ENCODE measurements at regions not wholly inside any gene's neighbourhood (a gene's known extent, or its start where the extent isn't known, plus 50 kb on each side); places are given as distances from the start of the nearest gene placed in this dataset.

- no peak for TF ChIP-seq EZH2phosphoT487 (IDR thresholded peaks at IDR 0.05; ENCODE audit: unreplicated experiment)
- no peak for TF ChIP-seq ZNF114 (CRISPR knock-in tag; IDR thresholded peaks at IDR 0.05)
- TF ChIP-seq NANOG (IDR thresholded peaks at IDR 0.05; ENCODE audit: borderline replicate concordance), result no peak
- no peak for TF ChIP-seq EZH2 (IDR thresholded peaks at IDR 0.05; ENCODE audit: low read depth, unreplicated experiment)
- TF ChIP-seq CTCF (conservative IDR thresholded peaks at IDR 0.05; ENCODE audit: low read depth in 2 of 2), result no peak
- TF ChIP-seq STAT1 (IDR thresholded peaks at IDR 0.05; ENCODE audit: unreplicated experiment), result no peak
- TF ChIP-seq CREB1 (CRISPR knock-in tag; IDR thresholded peaks at IDR 0.05; ENCODE audit: low read depth), result no peak
- TF ChIP-seq JUNB (IDR thresholded peaks at IDR 0.05; ENCODE audit: unreplicated experiment), result no peak
- no peak for TF ChIP-seq POLR2AphosphoS5 (IDR thresholded peaks at IDR 0.05; ENCODE audit: low read depth)
These were observed 107.4 kb downstream of the P2RY1 start (continued) for GRCh38 chr3:152942366-152942765.

GRCh38 chr3:152943645-152944044 is 108.7 kb downstream of the P2RY1 start:
- no peak for DNase-seq (ENCODE audit: low spot score)
- Histone ChIP-seq H3F3A (replicated peaks; ENCODE audit: low read depth) (no peaks in the 10 kb centered on the region), H2AFZ (no peak overlapping the region; the same call in 1 of the 2 replicates), H3K27ac (ENCODE audit: low read depth) (no peak overlapping the region), H3K36me3 (ENCODE audit: insufficient read depth) (no peaks in the 10 kb centered on the region), H3K4me2 (no peak overlapping the region), H3K79me2 (replicated peaks; ENCODE audit: insufficient read depth) (no peaks in the 10 kb centered on the region), H3K9me2 (ENCODE audit: insufficient read depth) (no peaks in the 10 kb centered on the region), H3K4me3 (no peak overlapping the region), H3K4me1 (ENCODE audit: insufficient read depth) (peaks cover 18% of the 10 kb centered on the region), H4K20me1 (replicated peaks; ENCODE audit: insufficient read depth) (no peaks in the 10 kb centered on the region), H3K27me3 (ENCODE audit: insufficient read depth) (no peaks in the 10 kb centered on the region)
- no peaks in the 10 kb centered on the region for H3K36me3 Mint-ChIP-seq (ENCODE audit: low read depth)
- ATAC-seq, result no peak
- TF ChIP-seq POLR2AphosphoS5 (IDR thresholded peaks at IDR 0.05; ENCODE audit: low read depth) (no peak), CTCF (conservative IDR thresholded peaks at IDR 0.05; ENCODE audit: low read depth in 2 of 2) (no peak)
- peaks cover 33% of the 10 kb centered on the region for H3K4me1 Mint-ChIP-seq
- peak overlapping the region; percentile 76 for H3K27ac Mint-ChIP-seq
- H3K4me3 Mint-ChIP-seq, result no peak overlapping the region
- peaks cover 3% of the 10 kb centered on the region for H3K27me3 Mint-ChIP-seq (ENCODE audit: insufficient read depth, low read depth, poor library complexity)
- no peaks in the 10 kb centered on the region for H3K9me3 Mint-ChIP-seq

GRCh38 chr3:152944671-152945070 is 109.7 kb downstream of the P2RY1 start:
- ATAC-seq (no peak), DNase-seq (ENCODE audit: low spot score) (peak; percentile 6)
- H3K9me2 ChIP-seq (ENCODE audit: insufficient read depth), result no peaks in the 10 kb centered on the region
- no peak overlapping the region for H3K4me2 ChIP-seq
- Mint-ChIP-seq H3K27ac (no peak overlapping the region), H3K9me3 (no peaks in the 10 kb centered on the region), H3K4me1 (peaks cover 33% of the 10 kb centered on the region), H3K27me3 (ENCODE audit: insufficient read depth, low read depth, poor library complexity) (peaks cover 3% of the 10 kb centered on the region), H3K4me3 (no peak overlapping the region), H3K36me3 (ENCODE audit: low read depth) (no peaks in the 10 kb centered on the region)
- H4K20me1 ChIP-seq (replicated peaks; ENCODE audit: insufficient read depth), result no peaks in the 10 kb centered on the region
- H3K79me2 ChIP-seq (replicated peaks; ENCODE audit: insufficient read depth), result no peaks in the 10 kb centered on the region
- H3K27me3 ChIP-seq (ENCODE audit: insufficient read depth), result no peaks in the 10 kb centered on the region
- no peak for TF ChIP-seq JUNB (IDR thresholded peaks at IDR 0.05; ENCODE audit: unreplicated experiment)
- peak; percentile 32; the same call in 1 of the 2 replicates for TF ChIP-seq NANOG (IDR thresholded peaks at IDR 0.05; ENCODE audit: borderline replicate concordance)
- H3K27ac ChIP-seq (ENCODE audit: low read depth), result no peak overlapping the region
- no peak overlapping the region for H3K4me3 ChIP-seq
- H2AFZ ChIP-seq, result no peak overlapping the region
- no peaks in the 10 kb centered on the region for H3F3A ChIP-seq (replicated peaks; ENCODE audit: low read depth)
- peaks cover 18% of the 10 kb centered on the region for H3K4me1 ChIP-seq (ENCODE audit: insufficient read depth)
- H3K36me3 ChIP-seq (ENCODE audit: insufficient read depth), result no peaks in the 10 kb centered on the region

Data from GM23338 (cell line).